OCI-LY7 (cell line): ENCODE measurements at regions not wholly inside any gene's neighbourhood (a gene's known extent, or its start where the extent isn't known, plus 50 kb on each side); places are given as distances from the start of the nearest gene placed in this dataset.

Experiments
- BruUV-seq: library from RNA; stranded (reverse); fragments of 400-500 nt; replicated peaks from 2 replicates; lab custom pipeline; 2021; lab: Mats Ljungman, UMichigan
- CTCF ChIA-PET: fragments of 300-600 bp; sonication (Branson Sonifier 250); formaldehyde crosslinking; loops from one replicate; lab custom pipeline; 2022; ENCODE audit warnings: antibody characterized with exemption; ENCODE audit not compliant: unreplicated experiment; lab: Charles Lee
- POLR2A ChIA-PET: fragments of 300-600 bp; sonication (Branson Sonifier 250); formaldehyde crosslinking; loops from one replicate; lab custom pipeline; 2022; ENCODE audit warnings: antibody characterized with exemption; lab: Charles Lee
- DNase-seq: peaks from one replicate; pipeline ENCODE4 v3.0.0-alpha.2; 2015; ENCODE audit warnings: low spot score
- H2AFZ ChIP-seq: fragments of 200-600 bp; sonication (generic), shearing (Covaris generic); 2 replicates; pipeline ENCODE4 v1.6.1; 2014; ENCODE audit warnings: mild to moderate bottlenecking, antibody characterized with exemption, low read length, moderate library complexity
- H3K27ac ChIP-seq: fragments of 200-600 bp; sonication (generic); 2 replicates; pipeline ENCODE4 v1.5.1; 2014; ENCODE audit warnings: mixed run types, low read depth, mild to moderate bottlenecking, moderate library complexity, low read length, inconsistent platforms; ENCODE audit not compliant: poor library complexity, severe bottlenecking
- H3K36me3 ChIP-seq: fragments of 200-600 bp; sonication (generic); 2 replicates; pipeline ENCODE4 v1.6.1; 2014; ENCODE audit warnings: mild to moderate bottlenecking, antibody characterized with exemption, low read length, moderate library complexity, mixed read lengths; ENCODE audit not compliant: insufficient read depth
- H3K4me1 ChIP-seq: fragments of 200-600 bp; sonication (generic); 2 replicates; pipeline ENCODE4 v1.5.1; 2014; ENCODE audit warnings: mild to moderate bottlenecking, low read length; ENCODE audit not compliant: insufficient read depth, poor library complexity, severe bottlenecking
- H3K4me2 ChIP-seq: fragments of 200-600 bp; sonication (generic); 2 replicates; pipeline ENCODE4 v1.6.1; 2014; ENCODE audit warnings: mild to moderate bottlenecking, low read length
- H3K4me3 ChIP-seq: fragments of 200-600 bp; sonication (generic); 2 replicates; pipeline ENCODE4 v1.5.1; 2014; ENCODE audit warnings: mild to moderate bottlenecking, low read depth, low read length; ENCODE audit not compliant: poor library complexity, severe bottlenecking
- H3K79me2 ChIP-seq: fragments of 200-600 bp; sonication (generic); 2 replicates; pipeline ENCODE4 v1.6.1; 2016; ENCODE audit warnings: low read depth, mild to moderate bottlenecking, low read length, moderate library complexity, mixed read lengths; ENCODE audit not compliant: insufficient read depth
- H3K9me2 ChIP-seq: fragments of 200-600 bp; sonication (generic); 2 replicates; pipeline ENCODE4 v1.6.1; 2016; ENCODE audit warnings: mild to moderate bottlenecking, low read length, mixed read lengths; ENCODE audit not compliant: insufficient read depth
- H3K9me3 ChIP-seq: fragments of 200-600 bp; sonication (generic); 2 replicates; pipeline ENCODE4 v1.6.1; 2014; ENCODE audit warnings: mild to moderate bottlenecking, mixed run types, low read length, mixed read lengths
- H4K20me1 ChIP-seq: fragments of 200-600 bp; sonication (generic); 2 replicates; pipeline ENCODE4 v1.6.1; 2014; ENCODE audit warnings: mild to moderate bottlenecking, antibody characterized with exemption, low read length, moderate library complexity, mixed read lengths; ENCODE audit not compliant: insufficient read depth
- CTCF ChIP-seq: fragments of 200-600 bp; sonication (generic); conservative IDR thresholded peaks from 2 replicates; pipeline ENCODE4 v1.5.1; 2014; ENCODE audit warnings: mild to moderate bottlenecking, antibody characterized with exemption, low read length, moderate library complexity, mixed read lengths
- EZH2phosphoT487 ChIP-seq: fragments of 200-600 bp; sonication (generic); IDR thresholded peaks from 2 replicates; pipeline ENCODE4 v1.6.1; 2018; ENCODE audit warnings: low read depth, borderline replicate concordance, mild to moderate bottlenecking, mixed run types, antibody characterized with exemption, low read length, moderate library complexity, mixed read lengths
- intact Hi-C: fragments of 100-400 bp; cut with micrococcal nuclease; formaldehyde crosslinking; loops from one replicate; pipeline ENCODE4 v1.10.0; 2022; ENCODE audit not compliant: unreplicated experiment

DNA sequence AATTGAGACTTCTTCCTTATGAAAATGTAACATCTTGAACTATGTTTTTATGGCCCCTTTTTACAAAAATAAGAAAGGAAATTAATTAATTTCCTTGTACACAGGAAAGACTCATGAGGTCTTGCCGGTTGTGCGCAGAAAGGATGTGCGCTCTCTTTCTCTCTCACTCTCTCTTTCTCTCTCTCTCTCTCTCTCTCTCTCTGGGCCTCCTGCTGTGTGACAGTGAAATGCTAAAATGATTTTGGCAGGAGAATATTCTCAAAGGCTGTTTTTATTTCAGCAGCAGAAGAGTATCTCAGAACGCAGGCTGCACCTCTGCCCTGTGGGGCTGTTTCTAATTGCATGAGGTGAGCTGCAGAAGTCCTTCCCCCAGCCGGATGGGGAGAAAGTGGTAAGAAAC is 349.0 kb downstream of the MID1IP1 start:
- H3K36me3 ChIP-seq: no peaks in the 10 kb centered on the region
- no peak overlapping the region for H3K4me3 ChIP-seq
- POLR2A ChIA-PET: interaction anchor here (0.6 kb wide), 1 partner anchor 344 kb away, joined by 4 read pairs; no protein-coding TSS in a partner anchor
- no peak for DNase-seq
- no peak overlapping the region for H2AFZ ChIP-seq
- no TSS peak for BruUV-seq
- H3K9me3 ChIP-seq: no peaks in the 10 kb centered on the region
- intact Hi-C loops: loop anchor here (5.0 kb wide), 2 partner anchors 398 to 488 kb away; no protein-coding TSS in a partner anchor
- no peaks in the 10 kb centered on the region for H3K9me2 ChIP-seq
- no peak overlapping the region for H3K27ac ChIP-seq
- H3K4me2 ChIP-seq: no peak overlapping the region
- H4K20me1 ChIP-seq: no peaks in the 10 kb centered on the region
- H3K79me2 ChIP-seq: no peaks in the 10 kb centered on the region
- peaks cover 5% of the 10 kb centered on the region for H3K4me1 ChIP-seq
- CTCF ChIA-PET: no interaction called here
- TF ChIP-seq CTCF: no peak
- no peak for TF ChIP-seq EZH2phosphoT487

- no peak overlapping the region for H2AFZ ChIP-seq
- no peak for TF ChIP-seq EZH2phosphoT487
- no peak for TF ChIP-seq CTCF
- no TSS peak for BruUV-seq
- no peaks in the 10 kb centered on the region for H3K79me2 ChIP-seq
- no peaks in the 10 kb centered on the region for H3K9me3 ChIP-seq
- intact Hi-C loops: loop anchor here (5.0 kb wide), 2 partner anchors 398 to 488 kb away; no protein-coding TSS in a partner anchor
- H4K20me1 ChIP-seq: no peaks in the 10 kb centered on the region
- H3K4me3 ChIP-seq: no peak overlapping the region
- ChIA-PET POLR2A (interaction anchor here (0.6 kb wide), 1 partner anchor 344 kb away, joined by 4 read pairs; no protein-coding TSS in a partner anchor), CTCF (no interaction called here)
- peaks cover under 1% of the 10 kb centered on the region for H3K4me1 ChIP-seq
- no peaks in the 10 kb centered on the region for H3K36me3 ChIP-seq
- DNase-seq: no peak
- H3K27ac ChIP-seq: no peak overlapping the region
- H3K9me2 ChIP-seq: no peaks in the 10 kb centered on the region
- H3K4me2 ChIP-seq: no peak overlapping the region
These were observed 349.4 kb downstream of the MID1IP1 start for GRCh38 chrX:39150621-39151020.

DNA sequence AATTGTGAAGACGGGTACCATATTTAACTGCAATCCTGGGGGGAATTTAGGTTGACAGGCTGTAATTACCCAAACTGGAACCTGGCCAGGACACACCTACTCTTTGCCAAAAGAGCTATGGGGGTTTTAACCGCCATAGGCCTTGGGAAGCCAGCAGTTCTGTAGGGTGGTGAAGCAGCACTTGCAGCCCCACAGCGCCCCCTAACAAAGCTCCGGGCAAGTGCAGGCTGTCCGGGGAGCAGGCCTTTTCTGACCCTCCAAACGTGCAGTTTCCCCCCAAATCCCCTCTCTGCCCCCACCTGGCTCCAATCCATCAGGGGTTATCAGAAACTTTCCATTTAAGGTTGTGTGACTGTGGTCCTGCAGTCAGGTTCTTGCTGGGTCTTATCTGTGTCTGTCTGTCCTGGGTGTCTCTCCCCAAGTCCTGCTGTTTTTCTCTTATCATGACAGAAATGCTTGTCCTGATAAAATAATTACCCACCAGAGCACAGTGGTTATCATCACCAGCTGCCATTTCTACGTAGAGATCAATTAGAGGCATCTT is 350.9 kb downstream of the MID1IP1 start:
- Histone ChIP-seq H3K27ac (no peak overlapping the region), H3K4me3 (no peak overlapping the region), H3K4me2 (no peak overlapping the region), H3K9me3 (no peaks in the 10 kb centered on the region), H2AFZ (no peak overlapping the region), H4K20me1 (no peaks in the 10 kb centered on the region), H3K79me2 (no peaks in the 10 kb centered on the region), H3K36me3 (no peaks in the 10 kb centered on the region), H3K9me2 (no peaks in the 10 kb centered on the region), H3K4me1 (no peaks in the 10 kb centered on the region)
- no peak for TF ChIP-seq EZH2phosphoT487
- peak; percentile 77 for TF ChIP-seq CTCF
- DNase-seq: peak; percentile 51
- ChIA-PET POLR2A (no interaction called here), CTCF (interaction anchor here (1.0 kb wide), 1 partner anchor 384 kb away, joined by 3 read pairs; no protein-coding TSS in a partner anchor)
- intact Hi-C loops: loop anchor here (1.0 to 5.0 kb wide), 3 partner anchors 18 to 490 kb away; no protein-coding TSS in a partner anchor
- BruUV-seq: no TSS peak
